HG03439 (cell line): ENCODE measurements at regions not wholly inside any gene's neighbourhood (a gene's known extent, or its start where the extent isn't known, plus 50 kb on each side); places are given as distances from the start of the nearest gene placed in this dataset.
"Not testable (repeated sequence)": the region's sequence is repeated elsewhere in the genome, so short reads cannot be mapped to it uniquely, and the experiment has no call there.

Experiments
- ATAC-seq: cut with Tn5 transposase; IDR thresholded peaks from one replicate; pipeline ENCODE4 v1.9.1; 2021; ENCODE audit warnings: mild to moderate bottlenecking, moderate library complexity; ENCODE audit not compliant: unreplicated experiment

- ATAC-seq: no peak
Observed at GRCh38 chr13:80684217-80684991, 343.5 kb upstream of the SPRY2 start.

- no peak for ATAC-seq
Observed at GRCh38 chr13:80680786-80681366, 339.9 kb upstream of the SPRY2 start.

GRCh38 chr13:80679423-80679822 is 338.5 kb upstream of the SPRY2 start:
- no peak for ATAC-seq

- no peak for ATAC-seq
Observed at GRCh38 chr13:80677227-80677626, 336.3 kb upstream of the SPRY2 start.

GRCh38 chr13:80675442-80675841 is 334.5 kb upstream of the SPRY2 start:
- ATAC-seq: not testable (repeated sequence)

GRCh38 chr13:80671773-80672172 is 330.8 kb upstream of the SPRY2 start:
- no peak for ATAC-seq

- ATAC-seq: no peak
Observed at GRCh38 chr13:80669112-80669511, 328.2 kb upstream of the SPRY2 start.

- ATAC-seq: no peak
Observed at GRCh38 chr13:80668452-80668851, 327.5 kb upstream of the SPRY2 start.

- no peak for ATAC-seq
Observed at GRCh38 chr13:80666782-80667552, 326.0 kb upstream of the SPRY2 start.

- no peak for ATAC-seq
Observed at GRCh38 chr13:80665792-80666333, 324.9 kb upstream of the SPRY2 start.

GRCh38 chr13:80664950-80665349 is 324.0 kb upstream of the SPRY2 start:
- ATAC-seq: no peak

GRCh38 chr13:80663788-80664187 is 322.9 kb upstream of the SPRY2 start:
- no peak for ATAC-seq

GRCh38 chr13:80658705-80659104 is 317.8 kb upstream of the SPRY2 start:
- no peak for ATAC-seq

GRCh38 chr13:80656512-80656904 is 315.6 kb upstream of the SPRY2 start:
- ATAC-seq: no peak

GRCh38 chr13:80655778-80656511 is 315.0 kb upstream of the SPRY2 start:
- ATAC-seq: no peak

- no peak for ATAC-seq
Observed at GRCh38 chr13:80654638-80655249, 313.8 kb upstream of the SPRY2 start.

GRCh38 chr13:80649274-80649673 is 308.3 kb upstream of the SPRY2 start:
- ATAC-seq: no peak

GRCh38 chr13:80642641-80643040 is 301.7 kb upstream of the SPRY2 start:
- no peak for ATAC-seq

GRCh38 chr13:80633251-80633650 is 292.3 kb upstream of the SPRY2 start:
- no peak for ATAC-seq

- ATAC-seq: no peak
Observed at GRCh38 chr13:80630685-80631121, 289.8 kb upstream of the SPRY2 start.
